Uterus (tissue), 2 donors: ENCODE measurements at regions not wholly inside any gene's neighbourhood (a gene's known extent, or its start where the extent isn't known, plus 50 kb on each side); places are given as distances from the start of the nearest gene placed in this dataset.

ENCODE experiments used
- POLR2A ChIP-seq, 2 donors: fragments of 450-650 bp; IDR thresholded peaks; one replicate each; pipeline ENCODE4 v1.6.1; 2016; ENCODE audit warnings: antibody characterized with exemption in 2 of 2, mild to moderate bottlenecking in 1 of 2, moderate library complexity in 1 of 2
- TF ChIP-seq, protein P1 (sequence below), 4 experiments: fragments of 200-600 bp in 2 of 4; fragments of 450-650 bp in 2 of 4; sonication (generic) in 2 of 4; IDR thresholded peaks; one replicate each; pipeline ENCODE4 v1.5.1; 2016 to 2019; ENCODE audit warnings: antibody characterized with exemption in 4 of 4, mild to moderate bottlenecking in 2 of 4, moderate library complexity in 1 of 4

DNA sequence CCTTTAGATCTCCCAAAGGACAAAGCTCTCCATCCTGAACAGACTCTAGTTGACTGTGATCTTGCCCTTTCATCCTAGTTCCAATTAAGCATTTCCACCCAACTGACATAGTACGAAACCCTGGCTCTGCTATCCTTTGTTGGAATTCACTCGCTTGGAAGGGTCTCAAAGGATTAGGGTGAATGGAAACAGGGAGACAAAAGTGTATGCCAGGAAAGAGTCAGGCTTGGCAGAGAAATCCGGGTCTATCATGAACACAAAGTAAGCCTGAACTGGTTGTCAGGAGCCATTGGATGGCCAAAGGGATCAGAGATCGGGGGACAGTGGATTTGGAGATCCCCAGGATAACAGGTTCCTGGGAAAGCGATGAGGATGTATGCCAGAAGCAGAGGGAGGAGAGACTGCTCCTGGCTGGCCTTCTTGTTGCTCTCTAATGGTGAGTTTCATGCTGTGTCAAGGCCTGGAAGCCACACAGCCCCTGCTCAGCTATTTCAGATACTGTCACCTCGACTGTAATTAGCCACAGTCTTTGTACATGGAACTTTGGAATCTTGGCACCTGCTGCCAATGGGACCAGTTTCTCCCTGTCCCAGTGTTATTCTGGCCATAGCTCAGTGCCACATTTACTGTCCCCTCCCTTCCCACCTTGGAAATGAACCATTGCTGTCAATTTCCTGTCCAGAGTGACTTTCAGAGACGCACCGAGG is 1168.7 kb upstream of the AUTS2 start:
- TF ChIP-seq, protein P1, sequence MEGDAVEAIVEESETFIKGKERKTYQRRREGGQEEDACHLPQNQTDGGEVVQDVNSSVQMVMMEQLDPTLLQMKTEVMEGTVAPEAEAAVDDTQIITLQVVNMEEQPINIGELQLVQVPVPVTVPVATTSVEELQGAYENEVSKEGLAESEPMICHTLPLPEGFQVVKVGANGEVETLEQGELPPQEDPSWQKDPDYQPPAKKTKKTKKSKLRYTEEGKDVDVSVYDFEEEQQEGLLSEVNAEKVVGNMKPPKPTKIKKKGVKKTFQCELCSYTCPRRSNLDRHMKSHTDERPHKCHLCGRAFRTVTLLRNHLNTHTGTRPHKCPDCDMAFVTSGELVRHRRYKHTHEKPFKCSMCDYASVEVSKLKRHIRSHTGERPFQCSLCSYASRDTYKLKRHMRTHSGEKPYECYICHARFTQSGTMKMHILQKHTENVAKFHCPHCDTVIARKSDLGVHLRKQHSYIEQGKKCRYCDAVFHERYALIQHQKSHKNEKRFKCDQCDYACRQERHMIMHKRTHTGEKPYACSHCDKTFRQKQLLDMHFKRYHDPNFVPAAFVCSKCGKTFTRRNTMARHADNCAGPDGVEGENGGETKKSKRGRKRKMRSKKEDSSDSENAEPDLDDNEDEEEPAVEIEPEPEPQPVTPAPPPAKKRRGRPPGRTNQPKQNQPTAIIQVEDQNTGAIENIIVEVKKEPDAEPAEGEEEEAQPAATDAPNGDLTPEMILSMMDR (IDR thresholded peaks at IDR 0.05): no peak
- no peak for TF ChIP-seq POLR2A (IDR thresholded peaks at IDR 0.05)
